GM21529 (cell line): ENCODE measurements at regions not wholly inside any gene's neighbourhood (a gene's known extent, or its start where the extent isn't known, plus 50 kb on each side); places are given as distances from the start of the nearest gene placed in this dataset.
A peak's percentile ranks its signal among the peaks of the same experiment; 100 is the strongest.

Experiments
- ATAC-seq: cut with Tn5 transposase; IDR thresholded peaks from one replicate; pipeline ENCODE4 v1.9.1; 2021; ENCODE audit not compliant: unreplicated experiment

- ATAC-seq, result peak; percentile 88
These were observed 68.4 kb downstream of the ANXA1 start for GRCh38 chr9:73219985-73220626.

GRCh38 chr9:73223594-73223993, 71.9 kb downstream of the ANXA1 start:
- no peak for ATAC-seq

DNA sequence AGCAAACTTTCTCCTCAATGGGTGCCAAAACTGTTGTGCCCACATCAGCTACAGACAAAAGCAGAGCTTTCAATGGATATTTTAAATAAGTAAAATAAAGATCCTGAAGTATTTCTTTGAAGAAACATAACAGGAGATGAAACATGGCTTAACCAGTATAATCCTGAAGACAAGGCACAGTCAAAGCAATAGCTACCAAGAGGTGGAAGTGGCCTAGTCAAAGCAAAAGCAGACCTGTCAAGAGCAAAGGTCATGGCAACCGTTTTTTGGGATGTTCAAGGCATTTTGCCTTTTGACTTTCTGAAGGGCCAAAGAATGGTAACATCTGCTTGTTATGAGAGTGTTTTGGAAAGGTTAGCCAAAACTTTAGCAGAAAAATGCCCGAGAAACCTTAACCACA, 77.9 kb downstream of the ANXA1 start:
- no peak for ATAC-seq

DNA sequence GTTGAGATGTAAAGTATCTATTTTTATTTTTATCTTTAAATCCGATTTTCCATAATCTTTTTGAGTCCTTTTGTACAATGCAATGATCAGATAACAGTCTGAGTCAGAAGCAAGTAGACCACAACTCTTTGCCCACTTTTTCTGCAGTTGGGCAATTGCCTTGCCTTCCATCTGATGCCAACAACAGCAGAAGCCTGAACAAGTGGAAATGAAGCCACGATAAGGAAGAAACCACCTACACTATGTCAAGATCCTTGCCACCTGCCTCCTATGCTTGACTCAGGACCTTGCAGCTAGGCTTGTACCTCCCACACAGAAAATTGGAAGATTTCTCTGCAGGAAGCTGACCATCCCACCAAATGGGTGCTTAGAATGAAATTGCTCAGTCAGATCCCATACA, 78.6 kb downstream of the ANXA1 start:
- ATAC-seq, result no peak

DNA sequence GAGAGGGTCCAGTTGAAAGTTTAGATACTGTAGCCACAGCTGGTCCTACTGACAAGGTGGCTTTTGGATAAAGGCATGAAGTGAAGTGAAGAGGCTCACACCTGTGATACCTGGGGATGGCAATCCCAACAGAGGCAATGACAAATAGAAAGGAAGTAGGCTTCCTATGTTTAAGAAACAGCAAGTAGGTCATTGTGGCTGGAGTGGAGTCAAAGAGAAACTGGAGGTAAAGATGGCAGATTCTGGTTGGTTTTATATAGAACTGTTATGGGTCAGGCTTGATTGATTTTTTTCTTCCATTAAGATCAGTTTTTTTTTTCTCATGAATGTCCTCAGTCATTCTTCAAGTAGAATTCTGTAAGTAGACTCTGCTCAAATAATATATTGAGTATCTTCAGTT, 79.5 kb downstream of the ANXA1 start:
- ATAC-seq, result no peak

- no peak for ATAC-seq
These were observed 81.8 kb downstream of the ANXA1 start for GRCh38 chr9:73233359-73234007.

DNA sequence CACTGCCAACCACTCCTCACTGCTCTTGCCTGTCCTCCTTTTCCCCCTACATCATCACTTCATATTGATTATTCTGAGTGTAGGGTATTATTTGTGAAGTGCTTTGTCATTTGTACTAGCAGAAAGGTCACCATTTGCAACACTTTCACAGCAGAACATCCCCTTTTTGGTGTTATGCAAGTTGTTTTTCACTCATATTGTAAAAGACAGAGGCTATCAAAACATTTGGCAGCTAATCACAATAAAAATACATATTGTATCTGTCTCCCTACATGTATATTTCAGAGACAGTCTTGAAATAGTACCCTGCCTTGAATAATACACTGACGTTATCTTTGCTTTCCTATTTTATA, 82.3 kb downstream of the ANXA1 start:
- ATAC-seq, result no peak

GRCh38 chr9:73237140-73237539, 85.5 kb downstream of the ANXA1 start:
- ATAC-seq, result no peak

DNA sequence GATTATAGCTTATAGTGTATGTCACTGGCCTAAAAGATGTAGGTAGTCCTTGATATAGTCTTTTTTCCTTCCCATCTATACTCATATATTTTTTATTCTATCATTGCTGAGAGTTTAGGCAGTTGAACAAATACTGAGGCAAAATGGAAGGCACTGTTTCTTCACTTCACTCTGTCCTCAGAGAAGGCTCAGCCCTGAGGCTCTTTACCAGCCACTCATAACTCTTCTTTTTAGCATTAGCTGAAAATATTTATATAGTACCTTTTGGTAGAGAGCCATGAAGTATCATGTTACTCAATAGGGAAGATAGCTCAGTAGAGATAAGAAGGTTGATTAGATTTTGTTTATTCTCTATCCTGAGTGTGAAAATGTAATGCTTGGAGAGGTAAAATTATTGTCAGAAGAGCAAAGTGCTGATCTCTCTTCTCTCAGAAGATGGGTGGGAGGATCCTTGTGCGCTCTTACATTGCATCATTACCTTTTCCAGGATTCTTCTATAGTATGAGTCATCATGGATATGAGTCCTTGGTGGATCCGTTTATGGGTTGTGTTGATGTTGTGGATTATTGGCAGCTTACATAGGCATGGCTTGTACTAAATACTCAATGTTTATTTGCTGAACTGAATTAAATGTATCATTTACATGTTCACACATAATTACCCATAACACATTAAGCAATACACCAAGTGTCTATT, 88.1 kb downstream of the ANXA1 start:
- ATAC-seq, result no peak

- no peak for ATAC-seq
These were observed 91.4 kb downstream of the ANXA1 start for GRCh38 chr9:73243078-73243477.

DNA sequence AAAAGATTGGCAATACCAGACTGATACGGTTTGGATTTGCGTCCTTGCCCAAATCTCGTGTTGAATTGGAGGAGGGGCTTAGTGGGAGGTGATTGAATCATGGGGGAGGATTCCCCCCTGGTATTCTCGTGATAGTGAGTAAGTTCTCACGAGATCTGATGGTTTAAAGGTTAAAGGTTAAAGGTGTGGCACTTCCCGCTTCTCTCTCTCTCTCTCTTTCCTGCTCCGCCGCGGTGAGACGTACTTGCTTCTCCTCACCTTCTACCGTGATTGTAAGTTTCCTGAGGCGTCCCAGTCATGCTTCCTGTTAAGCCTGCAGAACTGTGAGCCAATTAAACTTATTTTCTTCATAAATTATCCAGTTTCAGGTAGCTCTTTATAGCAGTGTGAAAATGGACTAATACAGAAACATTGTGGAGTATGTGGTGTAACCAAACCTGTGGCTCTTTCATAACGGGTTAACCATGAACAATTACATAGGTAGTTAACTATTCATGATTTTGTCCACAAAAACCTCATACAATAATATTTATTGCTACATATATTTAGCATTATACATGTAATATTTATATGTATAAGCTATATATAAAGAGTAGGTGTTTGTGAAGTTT, 107.5 kb downstream of the ANXA1 start:
- no peak for ATAC-seq

DNA sequence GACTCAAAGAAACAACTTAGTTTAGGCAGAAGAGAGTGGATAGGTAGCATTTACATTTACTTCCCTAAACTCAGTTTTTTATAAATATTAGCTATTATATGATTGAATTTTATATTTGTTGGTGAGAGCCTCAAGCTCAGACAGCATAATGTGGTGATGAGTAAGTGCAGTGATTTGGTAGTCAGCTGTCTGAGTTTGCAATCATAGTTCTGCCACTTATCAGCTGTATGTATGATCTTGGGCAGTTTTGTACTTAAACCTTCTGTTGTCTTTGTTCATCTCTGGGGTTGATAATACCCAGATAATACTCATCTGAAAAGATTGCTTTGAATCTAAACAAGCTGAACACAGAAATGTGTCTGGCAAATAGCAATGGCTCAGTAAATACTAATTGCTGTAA, 108.8 kb downstream of the ANXA1 start:
- ATAC-seq, result no peak

DNA sequence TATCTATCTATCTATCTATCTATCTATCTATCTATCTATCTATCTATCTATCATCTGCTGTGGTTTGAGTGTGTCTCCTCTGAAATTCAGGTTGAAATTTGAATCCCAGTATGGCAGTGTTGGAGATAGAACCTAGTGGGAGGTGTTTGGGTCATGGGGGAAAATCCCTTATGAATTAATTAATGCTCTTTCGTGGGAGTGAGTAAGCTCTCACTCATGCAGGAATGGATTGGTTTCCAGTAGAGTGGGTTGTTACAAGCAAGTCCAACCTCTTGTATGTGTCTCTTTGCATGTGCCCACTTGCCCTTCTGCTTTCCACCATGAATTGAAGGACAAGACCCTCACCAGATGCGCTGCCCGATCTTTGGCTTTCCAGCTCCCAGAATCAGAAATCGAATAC, 113.0 kb downstream of the ANXA1 start:
- no peak for ATAC-seq

- no peak for ATAC-seq
These were observed 114.2 kb downstream of the ANXA1 start for GRCh38 chr9:73265876-73266275.

DNA sequence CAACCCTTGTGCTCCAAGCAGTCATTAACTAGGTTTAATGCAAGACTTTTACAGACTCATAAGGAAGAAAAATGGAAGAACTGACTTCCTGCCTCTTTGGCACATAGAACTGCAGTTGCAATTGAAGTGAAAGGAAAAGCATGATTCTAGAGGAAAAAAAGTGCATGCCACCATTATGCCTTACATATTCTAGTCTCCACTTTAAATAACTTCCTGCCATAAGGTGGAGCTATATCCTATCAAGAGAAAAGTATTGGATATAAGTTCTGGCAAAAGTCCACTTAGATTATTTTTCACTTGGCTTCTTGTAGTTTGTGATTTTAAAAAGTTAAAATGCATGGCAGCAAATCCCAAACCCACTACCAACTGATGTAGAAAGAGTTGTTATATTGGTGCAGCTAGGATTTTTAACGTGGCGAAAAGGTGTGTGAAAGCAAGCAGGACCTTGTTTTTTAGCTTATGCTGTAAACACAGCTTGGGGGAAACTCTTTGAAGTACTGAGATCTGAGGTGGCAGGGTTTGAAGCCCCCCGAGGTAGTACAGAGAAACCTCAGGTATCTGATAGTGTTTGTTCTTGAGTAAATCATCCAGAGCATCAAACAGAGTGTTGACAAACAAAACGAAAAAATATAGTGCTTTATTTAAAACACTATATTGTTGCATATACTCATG, 117.9 kb downstream of the ANXA1 start:
- peak; percentile 37 for ATAC-seq

- peak; percentile 42 for ATAC-seq
These were observed 119.5 kb downstream of the ANXA1 start for GRCh38 chr9:73270967-73271721.

- ATAC-seq, result no peak
These were observed 128.4 kb downstream of the ANXA1 start for GRCh38 chr9:73280113-73280512.

DNA sequence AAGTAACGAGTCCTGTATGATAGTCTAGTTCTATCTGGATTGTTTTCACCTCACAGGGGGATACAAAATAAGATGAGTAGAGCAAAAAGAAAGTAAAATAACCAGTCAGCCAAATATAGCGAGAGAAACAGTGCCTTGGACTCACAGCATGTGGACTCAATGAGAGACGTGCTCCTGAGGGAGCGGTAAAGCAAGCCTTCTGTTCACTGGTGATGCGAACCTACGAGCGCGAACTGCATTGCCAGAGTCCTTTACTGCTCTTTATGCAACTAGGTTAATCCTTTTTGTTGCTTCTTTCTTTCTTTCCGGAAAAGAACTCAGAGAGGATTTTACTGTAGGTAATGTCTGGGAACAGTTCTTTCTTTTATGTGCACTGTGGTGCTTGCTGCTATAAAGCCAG, 132.7 kb downstream of the ANXA1 start:
- ATAC-seq, result no peak

DNA sequence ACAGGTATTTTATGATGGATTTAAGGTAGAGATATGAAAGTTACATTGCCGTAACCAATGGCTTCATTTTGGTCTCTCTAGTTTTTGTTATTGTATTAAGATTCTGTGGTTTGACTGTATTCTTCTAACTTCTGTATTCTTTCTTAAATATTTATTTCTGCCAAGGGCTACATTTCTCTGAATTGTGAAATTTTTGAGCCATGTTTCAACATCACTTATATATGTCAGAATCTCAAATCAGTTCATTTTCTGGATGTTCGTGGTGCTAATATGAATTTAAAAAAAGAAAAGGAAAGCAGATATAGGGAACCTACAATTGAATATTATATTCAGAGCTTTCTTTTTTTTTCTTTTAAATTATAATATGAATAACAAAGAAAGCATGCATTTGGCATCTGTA, 142.7 kb downstream of the ANXA1 start:
- no peak for ATAC-seq

- no peak for ATAC-seq
These were observed 174.3 kb downstream of the ANXA1 start for GRCh38 chr9:73325983-73326382.

- no peak for ATAC-seq
These were observed 175.5 kb downstream of the ANXA1 start for GRCh38 chr9:73327149-73327548.
